ENCODE measurements at regions not wholly inside any gene's neighbourhood (a gene's known extent, or its start where the extent isn't known, plus 50 kb on each side); places are given as distances from the start of the nearest gene placed in this dataset.

DNA sequence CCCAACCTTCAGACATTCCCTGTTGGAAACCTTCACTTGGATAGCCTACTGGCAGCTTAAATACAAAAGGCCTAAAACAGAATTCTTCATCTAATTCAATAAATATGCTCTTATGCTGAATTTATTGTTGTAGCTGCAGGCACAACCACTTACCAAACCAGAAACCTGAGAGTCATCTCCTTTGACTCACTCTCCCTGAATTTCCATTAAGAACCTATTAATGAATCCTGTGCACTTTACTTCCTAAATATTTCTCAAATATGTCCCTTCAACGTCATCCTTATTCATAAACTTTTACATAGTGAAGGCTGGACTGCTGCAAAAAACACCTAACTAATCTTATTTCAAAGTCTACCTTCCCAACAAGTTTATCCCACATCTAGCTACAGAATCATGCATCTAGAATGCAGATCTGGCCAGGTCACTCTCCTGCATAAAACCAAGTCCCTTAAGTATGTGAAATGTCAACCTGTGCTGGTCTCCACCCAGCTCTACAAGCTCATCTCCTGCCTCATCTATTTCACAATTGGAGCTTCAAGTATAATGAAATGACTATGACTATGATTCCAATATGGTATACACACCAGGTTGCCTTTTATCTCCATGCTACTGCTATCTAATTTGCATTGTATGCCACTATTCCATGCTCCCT lies 354.2 kb downstream of the ZEB2 start:
- Histone ChIP-seq H3K36me3 (no peaks in the 10 kb centered on the region), H3K4me3 (no peak overlapping the region), H3K9me3 (replicated peaks) (no peaks in the 10 kb centered on the region), H3K27me3 (replicated peaks) (no peaks in the 10 kb centered on the region), H3K27ac (no peak overlapping the region), H3K4me1 (replicated peaks) (no peaks in the 10 kb centered on the region)
- no peak for DNase-seq (ENCODE audit: low read depth in 1 of 2, low spot score in 2 of 2)

DNA sequence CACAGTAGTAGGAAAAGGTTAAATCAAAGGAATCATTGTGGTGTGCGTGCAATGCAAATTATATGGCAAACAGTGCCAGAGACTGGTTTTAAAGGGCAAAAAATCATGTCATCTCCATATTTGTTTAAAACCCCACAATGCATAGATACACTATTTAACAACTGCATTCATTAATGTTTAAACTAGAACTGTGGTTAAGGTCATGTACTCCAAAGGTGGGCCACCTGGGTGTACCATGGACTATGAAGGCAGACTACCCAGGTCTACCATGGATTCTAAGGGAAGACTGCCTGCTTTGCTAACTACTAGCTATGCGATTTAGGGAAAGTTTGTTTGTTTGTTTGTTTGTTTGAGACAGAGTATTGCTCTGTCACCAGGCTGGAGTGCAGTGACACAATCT lies 356.3 kb downstream of the ZEB2 start:
- Histone ChIP-seq H3K9me3 (replicated peaks) (no peaks in the 10 kb centered on the region), H3K4me1 (replicated peaks) (no peaks in the 10 kb centered on the region), H3K27ac (no peak overlapping the region), H3K4me3 (no peak overlapping the region), H3K36me3 (no peaks in the 10 kb centered on the region), H3K27me3 (replicated peaks) (no peaks in the 10 kb centered on the region)
- no peak for DNase-seq (ENCODE audit: low read depth in 1 of 2, low spot score in 2 of 2)

DNA sequence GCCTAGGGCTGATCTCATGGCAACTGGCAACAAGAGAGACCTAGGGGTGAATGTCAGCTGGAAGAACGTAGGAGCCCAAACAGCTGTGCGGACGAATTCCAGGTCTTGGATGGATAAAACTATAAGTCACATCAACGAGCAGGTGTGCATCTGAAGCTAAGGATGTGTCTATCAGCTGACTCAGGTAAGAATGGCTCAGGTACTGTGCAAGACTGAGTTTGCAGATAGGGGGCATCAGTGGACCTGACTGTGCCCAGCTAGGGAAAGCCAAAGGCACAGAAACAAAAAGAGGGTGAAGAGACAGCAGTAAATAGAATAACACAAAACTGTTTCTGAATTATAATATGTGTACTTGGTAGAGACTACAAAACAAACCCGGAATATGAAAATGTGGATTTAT lies 357.3 kb downstream of the ZEB2 start:
- Histone ChIP-seq H3K9me3 (replicated peaks) (no peaks in the 10 kb centered on the region), H3K27me3 (replicated peaks) (no peaks in the 10 kb centered on the region), H3K36me3 (no peaks in the 10 kb centered on the region), H3K4me1 (replicated peaks) (no peaks in the 10 kb centered on the region), H3K4me3 (no peak overlapping the region), H3K27ac (no peak overlapping the region)
- DNase-seq (ENCODE audit: low read depth in 1 of 2, low spot score in 2 of 2) = no peak

DNA sequence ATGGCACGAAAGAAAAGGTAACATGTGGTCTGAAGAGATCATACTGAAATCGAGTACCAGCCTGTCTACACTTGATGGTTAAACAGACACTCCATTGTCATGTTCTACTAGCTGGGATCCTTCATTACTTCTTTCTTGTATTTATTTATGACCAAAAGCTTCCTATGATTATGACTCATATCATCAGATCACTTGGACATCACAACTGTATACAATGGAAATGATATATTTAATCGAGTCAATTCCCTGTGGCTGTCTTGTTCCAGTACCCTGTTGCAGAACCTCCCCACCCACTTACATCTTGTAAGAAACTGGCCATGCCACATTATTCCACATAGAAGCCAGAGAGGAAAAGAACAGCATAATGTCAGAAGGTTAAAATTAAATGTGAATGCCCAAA lies 358.9 kb downstream of the ZEB2 start:
- Histone ChIP-seq H3K36me3 (no peaks in the 10 kb centered on the region), H3K9me3 (replicated peaks) (no peaks in the 10 kb centered on the region), H3K4me3 (no peak overlapping the region), H3K27me3 (replicated peaks) (no peaks in the 10 kb centered on the region), H3K27ac (no peak overlapping the region), H3K4me1 (replicated peaks) (no peaks in the 10 kb centered on the region)
- DNase-seq (ENCODE audit: low read depth in 1 of 2, low spot score in 2 of 2) = no peak

DNA sequence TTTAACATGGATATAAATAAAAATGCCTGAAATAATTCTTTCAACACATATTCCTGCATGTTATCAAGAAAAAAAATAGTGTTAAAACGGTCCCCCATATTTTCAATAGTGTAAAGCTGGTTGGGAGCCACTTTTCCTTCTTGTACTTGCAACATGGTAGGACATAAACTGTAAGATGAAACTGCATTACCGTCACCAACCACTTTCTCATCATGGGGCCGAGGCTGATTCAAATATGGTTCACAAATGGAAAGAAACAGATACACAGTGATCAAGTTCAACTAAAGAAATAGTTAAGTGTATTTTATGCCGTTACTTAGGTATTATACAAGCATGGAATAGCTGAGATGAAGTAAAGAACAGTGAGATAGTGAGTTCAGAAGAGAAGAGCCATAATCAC lies 360.7 kb downstream of the ZEB2 start:
- Histone ChIP-seq H3K4me1 (replicated peaks) (no peaks in the 10 kb centered on the region), H3K27me3 (replicated peaks) (no peaks in the 10 kb centered on the region), H3K9me3 (replicated peaks) (no peaks in the 10 kb centered on the region), H3K4me3 (no peak overlapping the region), H3K27ac (no peak overlapping the region), H3K36me3 (no peaks in the 10 kb centered on the region)
- DNase-seq (ENCODE audit: low read depth in 1 of 2, low spot score in 2 of 2) = no peak

DNA sequence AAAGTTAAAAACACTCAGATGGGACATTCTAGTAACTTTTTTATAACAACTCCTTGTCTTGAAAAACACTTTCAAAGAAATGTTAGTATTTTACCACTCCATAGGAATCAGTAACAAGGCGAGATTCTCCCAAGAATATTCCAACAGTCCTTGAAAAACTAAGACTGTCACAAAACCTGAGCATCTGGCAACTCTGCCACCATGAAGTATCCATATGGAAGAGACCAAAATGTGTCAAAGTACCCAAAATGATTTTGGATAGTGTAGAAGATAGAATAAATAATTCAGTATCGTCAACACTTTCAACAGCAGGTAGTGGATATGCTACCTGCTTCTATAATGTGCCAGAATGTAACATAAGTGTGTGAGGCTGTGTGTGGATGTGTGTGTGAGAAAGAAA lies 361.8 kb downstream of the ZEB2 start:
- Histone ChIP-seq H3K9me3 (replicated peaks) (no peaks in the 10 kb centered on the region), H3K36me3 (no peaks in the 10 kb centered on the region), H3K4me3 (no peak overlapping the region)

DNA sequence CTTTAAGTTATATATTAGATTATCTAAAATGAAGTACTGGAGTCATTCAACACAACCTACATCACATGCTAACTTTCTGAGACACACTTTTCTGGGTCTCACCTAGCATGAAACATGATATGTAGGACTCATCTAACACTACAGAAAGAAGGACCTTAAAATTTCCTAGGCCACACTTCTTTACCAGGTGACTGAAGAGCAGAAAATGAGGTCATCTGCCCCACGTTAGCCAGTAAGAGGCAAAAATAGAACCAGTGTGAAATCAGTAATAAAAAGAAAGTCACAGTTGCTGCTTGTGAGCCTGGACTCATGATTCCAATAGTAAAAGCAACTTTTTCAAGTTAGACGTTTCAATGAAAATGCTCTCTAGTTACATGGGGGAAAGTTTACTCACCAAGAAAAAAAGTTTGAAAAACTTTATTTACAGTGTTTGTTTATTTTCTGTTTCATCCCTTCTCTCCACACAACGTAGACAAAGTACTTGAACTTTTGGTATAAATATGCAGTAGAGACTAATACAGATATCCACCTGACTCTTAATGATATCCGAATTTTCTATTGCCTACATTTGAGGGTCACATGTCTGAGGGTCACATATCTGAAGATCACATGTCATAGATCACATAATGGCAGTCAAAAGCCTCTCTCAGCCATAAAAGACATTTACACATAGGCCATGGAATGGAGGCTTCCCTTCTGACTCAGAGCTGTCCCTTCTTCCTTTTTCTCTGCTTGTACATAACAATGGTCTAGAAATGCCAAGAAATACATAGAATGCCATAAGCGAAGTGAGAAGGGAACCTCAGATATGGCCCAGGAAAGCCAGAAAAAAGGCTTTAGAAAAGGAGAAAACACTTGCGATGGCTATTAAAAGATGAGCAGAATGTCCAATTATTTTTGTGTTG lies 362.9 kb downstream of the ZEB2 start:
- Histone ChIP-seq H3K4me1 (replicated peaks) (peaks cover 5% of the 10 kb centered on the region; the same call in 1 of the 2 replicates), H3K4me3 (no peak overlapping the region), H3K27me3 (replicated peaks) (no peaks in the 10 kb centered on the region), H3K27ac (no peak overlapping the region), H3K36me3 (no peaks in the 10 kb centered on the region), H3K9me3 (replicated peaks) (no peaks in the 10 kb centered on the region)
- no peak for DNase-seq (ENCODE audit: low read depth in 1 of 2, low spot score in 2 of 2)

More for the DNA sequence above, 361.8 kb downstream of the ZEB2 start:
- Histone ChIP-seq H3K27ac (no peak overlapping the region), H3K27me3 (replicated peaks) (no peaks in the 10 kb centered on the region), H3K4me1 (replicated peaks) (no peaks in the 10 kb centered on the region; the same call in 1 of the 2 replicates)
- DNase-seq (ENCODE audit: low read depth in 1 of 2, low spot score in 2 of 2) = no peak

DNA sequence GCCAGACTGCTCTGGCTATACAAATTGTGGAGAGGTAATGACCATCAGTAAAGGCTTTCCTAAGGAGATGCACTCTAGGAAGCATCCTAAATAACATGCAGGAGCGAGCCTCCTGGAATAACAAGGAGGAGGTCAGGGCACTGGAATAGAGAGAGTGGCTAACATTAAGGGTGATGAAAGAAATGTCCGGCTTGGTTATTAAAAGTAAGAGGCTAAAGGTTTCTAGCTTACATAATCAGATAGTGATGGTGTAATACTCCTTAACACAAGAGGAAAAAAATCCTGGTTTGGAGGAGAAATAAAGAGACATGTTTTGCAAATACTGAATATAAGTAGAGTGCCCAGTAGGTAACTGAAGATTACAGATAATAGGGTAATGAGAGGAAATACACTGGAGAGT lies 365.7 kb downstream of the ZEB2 start:
- Histone ChIP-seq H3K4me1 (replicated peaks) (peaks cover 5% of the 10 kb centered on the region; the same call in 1 of the 2 replicates), H3K9me3 (replicated peaks) (no peaks in the 10 kb centered on the region), H3K4me3 (no peak overlapping the region), H3K36me3 (no peaks in the 10 kb centered on the region), H3K27ac (no peak overlapping the region), H3K27me3 (replicated peaks) (no peaks in the 10 kb centered on the region)
- DNase-seq (ENCODE audit: low read depth in 1 of 2, low spot score in 2 of 2) = no peak

DNA sequence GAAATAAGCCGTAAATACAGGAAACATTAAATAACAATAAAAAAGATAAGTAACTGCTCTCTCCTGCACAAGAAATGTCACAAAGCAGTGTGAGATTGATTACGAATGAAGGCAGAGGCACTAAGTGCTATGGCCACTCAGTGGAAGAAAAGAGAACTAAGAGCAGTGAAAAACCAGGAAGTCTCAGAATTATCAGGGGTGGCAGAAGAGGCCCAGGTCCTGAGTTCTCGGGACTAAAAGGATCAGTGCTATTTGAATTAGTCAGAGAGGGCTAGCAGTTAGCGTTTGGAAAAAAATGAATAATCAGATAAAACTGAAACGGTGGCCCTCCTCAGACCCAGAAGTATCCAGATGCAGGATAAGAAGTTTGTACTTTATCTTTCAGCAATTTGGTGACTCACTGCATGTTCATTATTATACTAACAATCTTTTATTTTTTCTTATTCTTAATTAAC lies 367.1 kb downstream of the ZEB2 start:
- no peak overlapping the region for H3K27ac ChIP-seq

DNA sequence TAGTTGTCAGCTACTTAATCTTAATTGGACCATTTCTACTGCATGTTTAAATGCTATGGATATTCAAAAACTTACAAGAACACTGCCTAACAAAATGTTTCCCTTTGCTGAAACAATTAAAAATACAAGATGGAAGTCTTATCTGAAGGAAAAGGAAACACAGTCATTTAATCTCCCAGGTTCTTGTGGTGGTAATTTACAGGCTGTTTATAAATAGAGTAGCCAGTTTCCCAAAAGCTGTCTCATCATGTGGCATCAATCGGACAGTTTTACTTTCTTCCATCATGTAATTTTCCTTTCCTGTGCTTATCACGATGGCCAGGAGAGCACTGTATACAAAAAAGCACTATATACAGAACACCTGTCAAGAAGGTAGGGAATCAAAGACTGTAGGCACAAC lies 368.1 kb downstream of the ZEB2 start:
- Histone ChIP-seq H3K4me3 (no peak overlapping the region), H3K27ac (no peak overlapping the region), H3K9me3 (replicated peaks) (no peaks in the 10 kb centered on the region), H3K4me1 (replicated peaks) (peaks cover 5% of the 10 kb centered on the region; the same call in 1 of the 2 replicates), H3K27me3 (replicated peaks) (no peaks in the 10 kb centered on the region), H3K36me3 (no peaks in the 10 kb centered on the region)
- DNase-seq (ENCODE audit: low read depth in 1 of 2, low spot score in 2 of 2) = no peak

More for the DNA sequence above, 367.1 kb downstream of the ZEB2 start:
- Histone ChIP-seq H3K27me3 (replicated peaks) (no peaks in the 10 kb centered on the region), H3K4me1 (replicated peaks) (peaks cover 5% of the 10 kb centered on the region; the same call in 1 of the 2 replicates), H3K4me3 (no peak overlapping the region), H3K9me3 (replicated peaks) (no peaks in the 10 kb centered on the region), H3K36me3 (no peaks in the 10 kb centered on the region)
- peak in 1 of 2 experiments; percentile 11 for DNase-seq (ENCODE audit: low read depth in 1 of 2, low spot score in 2 of 2)

DNA sequence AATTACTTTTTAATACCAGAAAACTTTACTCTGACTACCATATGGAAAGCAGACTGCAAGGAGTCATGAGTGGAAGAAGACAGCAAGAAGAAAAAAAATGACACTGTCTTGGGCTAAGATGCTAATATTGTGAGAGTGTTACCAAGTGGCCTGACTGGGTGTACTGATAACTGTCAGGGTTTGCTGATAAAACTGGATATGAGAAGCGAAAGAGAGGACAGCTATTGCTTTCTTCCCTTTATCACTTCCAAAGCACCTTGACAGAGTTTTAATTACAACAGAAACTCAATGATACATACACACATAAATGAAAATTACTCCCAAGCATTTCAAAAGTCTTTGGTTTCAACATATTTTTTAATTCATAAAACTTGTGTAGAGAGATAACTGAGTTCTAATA lies 368.5 kb downstream of the ZEB2 start:
- Histone ChIP-seq H3K9me3 (replicated peaks) (no peaks in the 10 kb centered on the region), H3K4me3 (no peak overlapping the region), H3K27me3 (replicated peaks) (no peaks in the 10 kb centered on the region), H3K27ac (no peak overlapping the region), H3K4me1 (replicated peaks) (peaks cover 5% of the 10 kb centered on the region; the same call in 1 of the 2 replicates), H3K36me3 (no peaks in the 10 kb centered on the region)
- no peak for DNase-seq (ENCODE audit: low read depth in 1 of 2, low spot score in 2 of 2)

DNA sequence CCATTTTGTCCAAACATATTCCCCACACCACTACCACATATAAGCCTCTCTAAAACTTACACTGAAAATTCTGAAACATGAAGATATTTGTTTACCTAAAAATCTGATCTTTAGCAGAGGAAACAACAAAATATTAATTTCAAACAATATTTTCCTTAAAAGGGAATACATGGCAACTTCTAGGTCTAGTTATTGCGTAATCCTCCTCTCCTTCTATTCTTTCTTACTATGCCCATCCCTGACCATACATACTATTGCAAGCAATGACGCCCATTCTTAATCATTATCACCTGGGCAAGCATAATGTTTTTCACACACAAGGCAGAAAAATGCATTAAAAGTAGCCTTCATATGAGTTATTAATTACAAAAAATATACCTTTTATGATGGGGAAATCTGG lies 372.6 kb downstream of the ZEB2 start:
- H3K27me3 ChIP-seq (replicated peaks) = no peaks in the 10 kb centered on the region
- H3K36me3 ChIP-seq = no peaks in the 10 kb centered on the region
- DNase-seq (ENCODE audit: low read depth in 1 of 2, low spot score in 2 of 2) = no peak
- no peaks in the 10 kb centered on the region for H3K9me3 ChIP-seq (replicated peaks)
- H3K27ac ChIP-seq = no peak overlapping the region
- no peak overlapping the region for H3K4me3 ChIP-seq
- H3K4me1 ChIP-seq (replicated peaks) = no peaks in the 10 kb centered on the region

DNA sequence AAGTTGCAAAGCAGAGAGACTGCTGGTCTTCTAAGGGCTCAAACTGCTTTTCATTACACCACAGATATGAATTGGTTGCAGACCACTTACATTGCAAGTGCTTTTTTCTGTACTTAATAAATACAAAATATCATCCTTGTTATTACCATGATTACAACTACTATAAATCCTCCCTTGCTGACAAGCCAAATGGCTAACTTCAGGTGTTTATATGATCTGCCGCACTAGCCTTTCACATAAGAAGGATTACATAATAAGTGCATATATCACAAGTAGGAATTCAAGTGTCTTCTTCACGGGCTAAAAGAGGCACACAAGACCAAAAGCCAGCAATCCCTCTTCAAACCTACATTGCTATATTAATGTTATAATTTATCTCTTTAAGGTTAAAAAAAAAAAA lies 373.0 kb downstream of the ZEB2 start:
- no peak for DNase-seq (ENCODE audit: low read depth in 1 of 2, low spot score in 2 of 2)
- H3K9me3 ChIP-seq (replicated peaks) = no peaks in the 10 kb centered on the region
- H3K27ac ChIP-seq = no peak overlapping the region
- no peaks in the 10 kb centered on the region for H3K36me3 ChIP-seq
- H3K4me1 ChIP-seq (replicated peaks) = no peaks in the 10 kb centered on the region
- no peaks in the 10 kb centered on the region for H3K27me3 ChIP-seq (replicated peaks)
- no peak overlapping the region for H3K4me3 ChIP-seq

DNA sequence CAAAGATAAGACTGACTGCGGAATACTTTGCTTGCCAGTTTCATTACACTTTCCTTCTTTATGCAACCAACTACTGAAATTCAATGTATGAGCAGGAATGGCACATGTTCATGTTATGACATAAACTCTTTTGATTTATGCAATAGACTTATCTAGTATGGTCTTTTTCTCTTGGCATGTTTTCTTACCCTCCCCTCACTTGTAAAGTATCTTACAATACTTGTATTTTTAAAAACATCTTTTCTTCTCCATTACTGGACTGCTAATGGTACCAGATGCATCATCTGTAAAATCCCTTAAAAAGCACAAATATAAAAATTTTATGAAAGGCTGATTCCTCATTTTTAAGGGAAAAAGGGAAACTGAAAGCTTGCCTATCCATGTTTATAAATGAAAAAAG lies 373.8 kb downstream of the ZEB2 start:
- Histone ChIP-seq H3K27me3 (replicated peaks) (no peaks in the 10 kb centered on the region), H3K27ac (no peak overlapping the region), H3K36me3 (no peaks in the 10 kb centered on the region), H3K9me3 (replicated peaks) (no peaks in the 10 kb centered on the region), H3K4me1 (replicated peaks) (no peaks in the 10 kb centered on the region), H3K4me3 (no peak overlapping the region)
- DNase-seq (ENCODE audit: low read depth in 1 of 2, low spot score in 2 of 2) = no peak

All from SJSA1 (cell line).